ENCODE measurements at regions not wholly inside any gene's neighbourhood (a gene's known extent, or its start where the extent isn't known, plus 50 kb on each side); places are given as distances from the start of the nearest gene placed in this dataset.

- TF ChIP-seq, protein P1, sequence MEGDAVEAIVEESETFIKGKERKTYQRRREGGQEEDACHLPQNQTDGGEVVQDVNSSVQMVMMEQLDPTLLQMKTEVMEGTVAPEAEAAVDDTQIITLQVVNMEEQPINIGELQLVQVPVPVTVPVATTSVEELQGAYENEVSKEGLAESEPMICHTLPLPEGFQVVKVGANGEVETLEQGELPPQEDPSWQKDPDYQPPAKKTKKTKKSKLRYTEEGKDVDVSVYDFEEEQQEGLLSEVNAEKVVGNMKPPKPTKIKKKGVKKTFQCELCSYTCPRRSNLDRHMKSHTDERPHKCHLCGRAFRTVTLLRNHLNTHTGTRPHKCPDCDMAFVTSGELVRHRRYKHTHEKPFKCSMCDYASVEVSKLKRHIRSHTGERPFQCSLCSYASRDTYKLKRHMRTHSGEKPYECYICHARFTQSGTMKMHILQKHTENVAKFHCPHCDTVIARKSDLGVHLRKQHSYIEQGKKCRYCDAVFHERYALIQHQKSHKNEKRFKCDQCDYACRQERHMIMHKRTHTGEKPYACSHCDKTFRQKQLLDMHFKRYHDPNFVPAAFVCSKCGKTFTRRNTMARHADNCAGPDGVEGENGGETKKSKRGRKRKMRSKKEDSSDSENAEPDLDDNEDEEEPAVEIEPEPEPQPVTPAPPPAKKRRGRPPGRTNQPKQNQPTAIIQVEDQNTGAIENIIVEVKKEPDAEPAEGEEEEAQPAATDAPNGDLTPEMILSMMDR (IDR thresholded peaks at IDR 0.05) = no peak
- TF ChIP-seq POLR2A (IDR thresholded peaks at IDR 0.05) = no peak
Measured at GRCh38 chr3:25339225-25339624, 88.8 kb upstream of the RARB start.

Data from testis (tissue), 2 donors.